CD14-positive monocyte (primary cell): ENCODE measurements at regions not wholly inside any gene's neighbourhood (a gene's known extent, or its start where the extent isn't known, plus 50 kb on each side); places are given as distances from the start of the nearest gene placed in this dataset.

ENCODE experiments used
- DNase-seq, 3 donors: peaks; one replicate each; pipeline ENCODE4 v3.0.0-alpha.2; 2011 to 2022
- H2AFZ ChIP-seq: 2 replicates; pipeline ENCODE4 v1.6.0; 2012; ENCODE audit warnings: mild to moderate bottlenecking, low read depth, low read length, inconsistent platforms; ENCODE audit not compliant: insufficient read depth, poor library complexity, severe bottlenecking
- H3K27ac ChIP-seq, 2 donors: 1 replicate in 1 of 2; 2 replicates in 1 of 2; pipeline ENCODE4 v1.5.1; 2012 to 2013; ENCODE audit warnings: low read length in 2 of 2, control low read depth in 1 of 2, inconsistent platforms in 1 of 2, low read depth in 1 of 2, mild to moderate bottlenecking in 1 of 2
- H3K27me3 ChIP-seq, 2 donors: one replicate each; pipeline versions ENCODE4 v1.6.0 to v1.6.1; 2011 to 2013; ENCODE audit warnings: low read length in 2 of 2; ENCODE audit not compliant: control insufficient read depth in 2 of 2, insufficient read depth in 2 of 2
- H3K36me3 ChIP-seq, 2 donors: replicated peaks in 1 of 2; 1 replicate in 1 of 2; 2 replicates in 1 of 2; pipeline versions ENCODE4 v1.5.1 to v1.6.1; 2012 to 2013; ENCODE audit warnings: low read length in 2 of 2, control low read depth in 1 of 2, inconsistent platforms in 1 of 2, mild to moderate bottlenecking in 1 of 2; ENCODE audit not compliant: insufficient read depth in 2 of 2, control insufficient read depth in 1 of 2
- H3K4me1 ChIP-seq, 2 donors: 1 replicate in 1 of 2; 2 replicates in 1 of 2; pipeline versions ENCODE4 v1.5.1 to v1.6.1; 2012 to 2013; ENCODE audit warnings: low read length in 2 of 2, control low read depth in 1 of 2, inconsistent platforms in 1 of 2, mild to moderate bottlenecking in 1 of 2, moderate library complexity in 1 of 2; ENCODE audit not compliant: insufficient read depth in 2 of 2, control insufficient read depth in 1 of 2
- H3K4me2 ChIP-seq: replicated peaks from 2 replicates; pipeline ENCODE3; 2012; ENCODE audit warnings: low read length, moderate library complexity, mild to moderate bottlenecking; ENCODE audit not compliant: poor library complexity, severe bottlenecking; ENCODE audit errors: extremely low read depth
- H3K4me3 ChIP-seq, 3 experiments: fragments of 200-600 bp in 1 of 3; sonication (generic) in 1 of 3; replicated peaks in 1 of 3; 1 replicate in 2 of 3; 2 replicates in 1 of 3; pipeline ENCODE4 v1.5.1; 2011 to 2013; ENCODE audit warnings: low read length in 3 of 3, mild to moderate bottlenecking in 3 of 3, control low read depth in 2 of 3, low read depth in 2 of 3, inconsistent platforms in 1 of 3, moderate library complexity in 1 of 3
- H3K79me2 ChIP-seq: 2 replicates; pipeline ENCODE4 v1.6.0; 2012; ENCODE audit warnings: mild to moderate bottlenecking, control low read depth, inconsistent platforms, low read length, moderate library complexity; ENCODE audit not compliant: insufficient read depth
- H3K9ac ChIP-seq: 2 replicates; pipeline ENCODE4 v1.6.0; 2017; ENCODE audit warnings: low read length, mild to moderate bottlenecking; ENCODE audit not compliant: insufficient read depth, poor library complexity, severe bottlenecking
- H3K9me3 ChIP-seq, 2 donors: replicated peaks in 1 of 2; 1 replicate in 1 of 2; 2 replicates in 1 of 2; pipeline versions ENCODE4 v1.5.1 to v1.6.1; 2012 to 2013; ENCODE audit warnings: low read length in 2 of 2, control low read depth in 1 of 2; ENCODE audit not compliant: control insufficient read depth in 1 of 2, insufficient read depth in 1 of 2
- H4K20me1 ChIP-seq: 2 replicates; pipeline ENCODE4 v1.6.0; 2012; ENCODE audit warnings: mild to moderate bottlenecking, low read length, control low read depth, moderate library complexity; ENCODE audit not compliant: insufficient read depth
- H3K27ac Mint-ChIP-seq, 7 donors: one replicate each; pipeline ENCODE4 v1.8.0; 2020; ENCODE audit warnings: mild to moderate bottlenecking in 7 of 7, mixed read lengths in 7 of 7, moderate library complexity in 6 of 7, inconsistent platforms in 2 of 7
- H3K27me3 Mint-ChIP-seq, 3 donors: one replicate each; pipeline ENCODE4 v1.8.0; 2021 to 2022; ENCODE audit warnings: low read depth in 3 of 3, mild to moderate bottlenecking in 3 of 3, mixed read lengths in 3 of 3, moderate library complexity in 3 of 3, inconsistent platforms in 1 of 3
- H3K36me3 Mint-ChIP-seq, 2 donors: one replicate each; pipeline ENCODE4 v1.8.0; 2020; ENCODE audit warnings: mixed read lengths in 2 of 2, inconsistent platforms in 1 of 2, mild to moderate bottlenecking in 1 of 2
- H3K4me1 Mint-ChIP-seq: one replicate; pipeline ENCODE4 v1.8.0; 2020; ENCODE audit warnings: mild to moderate bottlenecking, mixed read lengths
- H3K4me3 Mint-ChIP-seq, 2 donors: one replicate each; pipeline ENCODE4 v1.8.0; 2020; ENCODE audit warnings: mild to moderate bottlenecking in 2 of 2, mixed read lengths in 2 of 2, moderate library complexity in 1 of 2
- H3K9me3 Mint-ChIP-seq, 7 donors: one replicate each; pipeline ENCODE4 v1.8.0; 2020 to 2022; ENCODE audit warnings: mixed read lengths in 7 of 7, mild to moderate bottlenecking in 6 of 7, moderate library complexity in 6 of 7, inconsistent platforms in 2 of 7
- WGBS: methylation state at CpG from one replicate; pipeline ENCODE4 v1.1.5; 2013; ENCODE audit warnings: missing lambda C conversion rate; ENCODE audit not compliant: insufficient coverage; 5-methylcytosine and 5-hydroxymethylcytosine counted together
- intact Hi-C, 2 donors: fragments of 100-400 bp; cut with micrococcal nuclease; formaldehyde crosslinking; loops; one replicate each; pipeline versions ENCODE4 v1.15.0 to v1.15.1; 2023
- TF ChIP-seq, protein P1 (sequence below): fragments of 200-600 bp; IDR thresholded peaks from one replicate; pipeline ENCODE4 v1.8.0; 2022; ENCODE audit warnings: antibody characterized with exemption, mild to moderate bottlenecking

- H3K4me2 ChIP-seq, result no peak overlapping the region
- WGBS, result no CpG with 5 or more reads among the region's 1 CpG
- H3K9me3 ChIP-seq, result peaks cover 1 to 27% of the 10 kb centered on the region in 2 donors
- H4K20me1 ChIP-seq, result no peaks in the 10 kb centered on the region
- Mint-ChIP-seq H3K4me1 (no peaks in the 10 kb centered on the region), H3K27ac (peak overlapping the region in 1 of 7 donors; percentile 31), H3K27me3 (peaks cover 0 to 3% (median 0%) of the 10 kb centered on the region in 3 donors), H3K4me3 (no peak overlapping the region), H3K36me3 (no peaks in the 10 kb centered on the region), H3K9me3 (peaks cover 4 to 30% (median 20%) of the 10 kb centered on the region in 7 donors)
- H3K79me2 ChIP-seq, result no peaks in the 10 kb centered on the region
- no peak overlapping the region for H3K9ac ChIP-seq
- no peak overlapping the region for H2AFZ ChIP-seq
- H3K36me3 ChIP-seq, result no peaks in the 10 kb centered on the region
- no peaks in the 10 kb centered on the region for H3K27me3 ChIP-seq
- intact Hi-C loops, result no loop called here
- H3K4me1 ChIP-seq, result no peaks in the 10 kb centered on the region
- H3K4me3 ChIP-seq, result no peak overlapping the region
- TF ChIP-seq, protein P1, sequence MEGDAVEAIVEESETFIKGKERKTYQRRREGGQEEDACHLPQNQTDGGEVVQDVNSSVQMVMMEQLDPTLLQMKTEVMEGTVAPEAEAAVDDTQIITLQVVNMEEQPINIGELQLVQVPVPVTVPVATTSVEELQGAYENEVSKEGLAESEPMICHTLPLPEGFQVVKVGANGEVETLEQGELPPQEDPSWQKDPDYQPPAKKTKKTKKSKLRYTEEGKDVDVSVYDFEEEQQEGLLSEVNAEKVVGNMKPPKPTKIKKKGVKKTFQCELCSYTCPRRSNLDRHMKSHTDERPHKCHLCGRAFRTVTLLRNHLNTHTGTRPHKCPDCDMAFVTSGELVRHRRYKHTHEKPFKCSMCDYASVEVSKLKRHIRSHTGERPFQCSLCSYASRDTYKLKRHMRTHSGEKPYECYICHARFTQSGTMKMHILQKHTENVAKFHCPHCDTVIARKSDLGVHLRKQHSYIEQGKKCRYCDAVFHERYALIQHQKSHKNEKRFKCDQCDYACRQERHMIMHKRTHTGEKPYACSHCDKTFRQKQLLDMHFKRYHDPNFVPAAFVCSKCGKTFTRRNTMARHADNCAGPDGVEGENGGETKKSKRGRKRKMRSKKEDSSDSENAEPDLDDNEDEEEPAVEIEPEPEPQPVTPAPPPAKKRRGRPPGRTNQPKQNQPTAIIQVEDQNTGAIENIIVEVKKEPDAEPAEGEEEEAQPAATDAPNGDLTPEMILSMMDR, result no peak
- H3K27ac ChIP-seq, result no peak overlapping the region
- DNase-seq, result no peak
Measured at GRCh38 chr2:6492573-6492972, 373.1 kb downstream of the CMPK2 start.

DNA sequence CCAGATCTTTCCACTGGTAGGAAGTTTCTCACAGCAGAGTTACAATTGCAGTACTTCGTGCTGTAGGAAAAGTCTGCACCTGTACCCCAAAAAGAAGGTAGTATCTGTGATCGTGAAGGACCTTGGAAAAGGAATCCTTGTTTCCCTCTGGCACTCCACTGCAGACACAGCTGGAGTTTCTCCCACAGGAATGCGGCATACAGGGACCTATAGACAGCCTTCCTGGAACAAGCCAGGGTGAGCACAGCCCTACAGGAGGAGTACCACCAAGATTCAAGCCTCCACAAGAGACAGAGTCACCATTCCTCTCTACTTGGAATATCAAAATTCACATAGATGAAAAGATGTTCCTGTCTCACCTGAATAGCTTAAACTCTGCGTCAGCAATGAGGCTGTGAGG lies 372.4 kb downstream of the CMPK2 start:
- Histone ChIP-seq H3K79me2 (no peaks in the 10 kb centered on the region), H4K20me1 (no peaks in the 10 kb centered on the region)
- no peaks in the 10 kb centered on the region for H3K4me1 Mint-ChIP-seq

More for the DNA sequence above, 372.4 kb downstream of the CMPK2 start:
- peaks cover 7 to 27% of the 10 kb centered on the region in 2 donors for H3K9me3 ChIP-seq
- H3K27me3 Mint-ChIP-seq, result peaks cover 0 to 3% (median 0%) of the 10 kb centered on the region in 3 donors
- H3K4me3 ChIP-seq, result no peak overlapping the region
- H3K27ac Mint-ChIP-seq, result no peak overlapping the region
- WGBS, result 100% methylated on average over 1 of the region's 4 CpGs
- no peak overlapping the region for H3K4me3 Mint-ChIP-seq
- H3K36me3 ChIP-seq, result no peaks in the 10 kb centered on the region
- intact Hi-C loops, result no loop called here
- no peak overlapping the region for H3K9ac ChIP-seq
- no peak overlapping the region for H3K27ac ChIP-seq
- TF ChIP-seq, protein P1, result no peak
- H3K36me3 Mint-ChIP-seq, result no peaks in the 10 kb centered on the region
- peaks cover 4 to 30% (median 20%) of the 10 kb centered on the region in 7 donors for H3K9me3 Mint-ChIP-seq
- H3K4me2 ChIP-seq, result no peak overlapping the region
- no peaks in the 10 kb centered on the region for H3K27me3 ChIP-seq
- no peaks in the 10 kb centered on the region for H3K4me1 ChIP-seq
- H2AFZ ChIP-seq, result no peak overlapping the region
- DNase-seq, result no peak
